Activated CD8-positive, alpha-beta T cell treated with anti-CD3 and anti-CD28 coated beads for 36 hours (primary cell): ENCODE measurements at regions not wholly inside any gene's neighbourhood (a gene's known extent, or its start where the extent isn't known, plus 50 kb on each side); places are given as distances from the start of the nearest gene placed in this dataset.

ENCODE experiments used
- ATAC-seq: fragments of 200-7000 bp; cut with Tn5 transposase; one replicate; pipeline ENCODE4 v1.10.0; 2021; ENCODE audit warnings: mild to moderate bottlenecking, moderate library complexity
- CTCF ChIA-PET: fragments of 350-600 bp; sonication (Branson Sonifier 250); formaldehyde crosslinking; loops from one replicate; lab custom pipeline; 2021; ENCODE audit warnings: antibody characterized with exemption; lab: Charles Lee
- POLR2A ChIA-PET: fragments of 350-600 bp; sonication (Branson Sonifier 250); formaldehyde crosslinking; loops from one replicate; lab custom pipeline; 2021; ENCODE audit warnings: antibody characterized with exemption; lab: Charles Lee
- DNase-seq: peaks from one replicate; pipeline ENCODE4 v3.0.0-alpha.2; 2020
- H3K27ac Mint-ChIP-seq: one replicate; pipeline ENCODE4 v1.8.0; 2021; ENCODE audit warnings: mild to moderate bottlenecking, mixed read lengths
- H3K27me3 Mint-ChIP-seq: one replicate; pipeline ENCODE4 v1.8.0; 2021; ENCODE audit warnings: mixed read lengths
- H3K36me3 Mint-ChIP-seq: one replicate; pipeline ENCODE4 v1.8.0; 2021; ENCODE audit warnings: low read depth, mixed read lengths
- H3K4me1 Mint-ChIP-seq: one replicate; pipeline ENCODE4 v1.8.0; 2021; ENCODE audit warnings: low read depth, mixed read lengths
- H3K4me3 Mint-ChIP-seq: one replicate; pipeline ENCODE4 v1.8.0; 2021; ENCODE audit warnings: mild to moderate bottlenecking, moderate library complexity, mixed read lengths
- H3K9me3 Mint-ChIP-seq: one replicate; pipeline ENCODE4 v1.8.0; 2021; ENCODE audit warnings: mixed read lengths
- intact Hi-C: fragments of 100-400 bp; cut with micrococcal nuclease; formaldehyde crosslinking; loops from one replicate; pipeline ENCODE4 v1.10.0; 2022
- TF ChIP-seq, protein P1 (sequence below): fragments of 200-600 bp; IDR thresholded peaks from one replicate; pipeline ENCODE4 v1.8.0; 2022; ENCODE audit warnings: antibody characterized with exemption, mild to moderate bottlenecking

DNA sequence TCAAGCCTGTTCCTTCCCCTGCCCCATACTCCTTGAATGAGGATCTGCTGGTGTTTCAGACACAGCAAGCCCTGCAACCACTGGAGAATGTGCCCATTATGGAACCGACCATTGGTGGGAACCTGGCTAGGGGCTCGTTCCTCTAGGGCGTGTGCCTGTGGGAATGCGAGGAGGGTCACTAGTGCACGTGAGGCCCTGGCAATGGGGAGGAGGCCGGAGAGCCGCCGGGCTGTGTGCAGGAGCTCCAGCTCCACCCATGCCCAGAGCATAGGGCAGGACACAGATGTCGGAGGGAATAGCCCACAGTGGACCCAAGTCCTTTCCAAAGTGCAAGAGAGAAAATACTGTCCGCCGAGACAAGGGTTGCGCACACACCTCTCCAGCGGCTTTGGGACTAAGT is 99.3 kb downstream of the ERMARD start:
- no peaks in the 10 kb centered on the region for H3K36me3 Mint-ChIP-seq
- TF ChIP-seq, protein P1, sequence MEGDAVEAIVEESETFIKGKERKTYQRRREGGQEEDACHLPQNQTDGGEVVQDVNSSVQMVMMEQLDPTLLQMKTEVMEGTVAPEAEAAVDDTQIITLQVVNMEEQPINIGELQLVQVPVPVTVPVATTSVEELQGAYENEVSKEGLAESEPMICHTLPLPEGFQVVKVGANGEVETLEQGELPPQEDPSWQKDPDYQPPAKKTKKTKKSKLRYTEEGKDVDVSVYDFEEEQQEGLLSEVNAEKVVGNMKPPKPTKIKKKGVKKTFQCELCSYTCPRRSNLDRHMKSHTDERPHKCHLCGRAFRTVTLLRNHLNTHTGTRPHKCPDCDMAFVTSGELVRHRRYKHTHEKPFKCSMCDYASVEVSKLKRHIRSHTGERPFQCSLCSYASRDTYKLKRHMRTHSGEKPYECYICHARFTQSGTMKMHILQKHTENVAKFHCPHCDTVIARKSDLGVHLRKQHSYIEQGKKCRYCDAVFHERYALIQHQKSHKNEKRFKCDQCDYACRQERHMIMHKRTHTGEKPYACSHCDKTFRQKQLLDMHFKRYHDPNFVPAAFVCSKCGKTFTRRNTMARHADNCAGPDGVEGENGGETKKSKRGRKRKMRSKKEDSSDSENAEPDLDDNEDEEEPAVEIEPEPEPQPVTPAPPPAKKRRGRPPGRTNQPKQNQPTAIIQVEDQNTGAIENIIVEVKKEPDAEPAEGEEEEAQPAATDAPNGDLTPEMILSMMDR, result no peak
- CTCF ChIA-PET, result interaction anchor here (1.4 kb wide), 1 partner anchor 19 kb away, joined by 3 read pairs; no protein-coding TSS in a partner anchor

GRCh38 chr6:169850154-169850553 is 98.7 kb downstream of the ERMARD start:
- TF ChIP-seq, protein P1, result no peak
- DNase-seq (no peak), ATAC-seq (no peak)
- Mint-ChIP-seq H3K27ac (no peak overlapping the region), H3K36me3 (no peaks in the 10 kb centered on the region), H3K4me1 (no peaks in the 10 kb centered on the region), H3K4me3 (no peak overlapping the region), H3K27me3 (no peaks in the 10 kb centered on the region), H3K9me3 (peaks cover 6% of the 10 kb centered on the region)
- intact Hi-C loops, result no loop called here
- ChIA-PET CTCF (no interaction called here), POLR2A (no interaction called here)

More for the DNA sequence above, 99.3 kb downstream of the ERMARD start:
- Mint-ChIP-seq H3K4me1 (no peaks in the 10 kb centered on the region), H3K27ac (no peak overlapping the region), H3K4me3 (no peak overlapping the region), H3K9me3 (peaks cover 6% of the 10 kb centered on the region), H3K27me3 (no peaks in the 10 kb centered on the region)
- intact Hi-C loops, result no loop called here
- no peak for DNase-seq
- POLR2A ChIA-PET, result no interaction called here
- no peak for ATAC-seq

DNA sequence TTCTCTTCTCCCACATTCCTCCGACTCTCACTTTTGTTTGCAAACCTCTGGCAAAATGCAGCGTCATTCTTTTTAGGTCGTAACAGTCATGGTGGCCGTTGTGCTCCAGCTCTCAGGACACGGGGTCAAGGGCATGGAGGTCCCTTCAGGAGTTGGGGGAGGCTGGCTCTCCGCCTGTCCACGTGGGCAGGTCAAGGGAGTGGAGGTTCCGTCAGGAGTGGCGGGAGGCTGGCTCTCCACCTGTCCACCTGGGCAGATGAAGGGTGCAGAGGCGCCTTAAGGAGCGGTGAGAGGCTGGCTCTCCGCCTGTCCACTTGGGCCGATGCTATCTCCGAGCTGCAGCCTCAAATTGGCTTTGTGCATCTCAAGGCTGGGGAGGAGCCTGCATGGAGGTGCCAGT is 98.0 kb downstream of the ERMARD start:
- Mint-ChIP-seq H3K4me3 (no peak overlapping the region), H3K36me3 (no peaks in the 10 kb centered on the region), H3K27ac (no peak overlapping the region), H3K27me3 (peaks cover 3% of the 10 kb centered on the region), H3K9me3 (peaks cover 6% of the 10 kb centered on the region), H3K4me1 (no peaks in the 10 kb centered on the region)
- intact Hi-C loops, result no loop called here
- POLR2A ChIA-PET, result no interaction called here
- ATAC-seq, result no peak
- CTCF ChIA-PET, result interaction anchor here (2.3 kb wide), 1 partner anchor 17 kb away, joined by 10 read pairs; no protein-coding TSS in a partner anchor
- no peak for DNase-seq
- TF ChIP-seq, protein P1, result no peak

GRCh38 chr6:169848946-169849345 is 97.5 kb downstream of the ERMARD start:
- DNase-seq, result no peak
- Mint-ChIP-seq H3K4me3 (no peak overlapping the region), H3K27ac (no peak overlapping the region), H3K27me3 (peaks cover 3% of the 10 kb centered on the region), H3K36me3 (no peaks in the 10 kb centered on the region), H3K4me1 (no peaks in the 10 kb centered on the region), H3K9me3 (peaks cover 6% of the 10 kb centered on the region)
- ChIA-PET POLR2A (no interaction called here), CTCF (interaction anchor here (2.3 kb wide), 1 partner anchor 17 kb away, joined by 10 read pairs; no protein-coding TSS in a partner anchor)
- no peak for ATAC-seq
- TF ChIP-seq, protein P1, result no peak
- intact Hi-C loops, result no loop called here

DNA sequence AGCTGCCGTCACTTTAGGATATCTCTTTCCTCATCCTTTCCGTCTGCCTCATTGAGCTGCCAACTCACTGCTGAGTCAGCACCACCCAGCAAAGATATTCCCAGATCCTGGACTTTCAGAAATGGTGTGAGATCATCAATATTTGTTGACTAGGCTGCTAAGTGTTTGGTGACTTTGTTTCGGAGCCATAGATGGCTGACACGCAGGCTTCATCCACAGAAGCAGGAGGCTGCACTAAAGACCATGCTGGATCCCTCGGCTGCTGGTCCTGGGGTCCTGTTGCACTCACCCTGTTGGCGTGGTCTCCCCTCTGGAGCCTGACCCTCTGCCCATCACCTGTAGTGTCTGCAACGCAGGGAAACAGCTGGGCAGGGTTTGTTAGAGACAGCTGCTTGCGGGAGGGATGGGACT is 96.5 kb downstream of the ERMARD start:
- Mint-ChIP-seq H3K27me3 (peaks cover 3% of the 10 kb centered on the region), H3K36me3 (no peaks in the 10 kb centered on the region), H3K27ac (no peak overlapping the region), H3K4me3 (no peak overlapping the region), H3K9me3 (peaks cover 2% of the 10 kb centered on the region), H3K4me1 (no peaks in the 10 kb centered on the region)
- intact Hi-C loops, result no loop called here
- ChIA-PET POLR2A (no interaction called here), CTCF (interaction anchor here (2.3 kb wide), 1 partner anchor 16 kb away, joined by 10 read pairs; no protein-coding TSS in a partner anchor)
- DNase-seq (no peak), ATAC-seq (no peak)
- TF ChIP-seq, protein P1, result no peak
